ENCODE measurements at regions not wholly inside any gene's neighbourhood (a gene's known extent, or its start where the extent isn't known, plus 50 kb on each side); places are given as distances from the start of the nearest gene placed in this dataset.

DNA sequence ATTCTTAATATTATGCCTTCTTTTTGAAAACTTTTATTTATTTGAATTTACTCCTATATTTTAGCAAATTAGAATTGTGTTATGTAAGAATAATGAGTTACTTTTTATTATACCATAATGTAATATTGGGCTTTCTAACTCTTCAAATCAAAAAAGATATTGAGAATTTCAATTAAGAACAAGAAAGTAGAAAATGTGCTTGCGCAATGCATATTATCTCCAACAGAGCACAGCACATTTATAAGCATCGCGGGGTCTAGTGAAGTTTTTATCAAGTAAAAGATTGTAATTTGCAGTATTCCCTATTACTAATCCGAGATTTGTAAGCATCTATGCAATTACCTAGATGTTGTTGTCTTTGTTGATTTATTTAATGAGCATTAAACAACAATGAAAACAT is 829.1 kb upstream of the CNTNAP5 start:
- TF ChIP-seq, protein P1, sequence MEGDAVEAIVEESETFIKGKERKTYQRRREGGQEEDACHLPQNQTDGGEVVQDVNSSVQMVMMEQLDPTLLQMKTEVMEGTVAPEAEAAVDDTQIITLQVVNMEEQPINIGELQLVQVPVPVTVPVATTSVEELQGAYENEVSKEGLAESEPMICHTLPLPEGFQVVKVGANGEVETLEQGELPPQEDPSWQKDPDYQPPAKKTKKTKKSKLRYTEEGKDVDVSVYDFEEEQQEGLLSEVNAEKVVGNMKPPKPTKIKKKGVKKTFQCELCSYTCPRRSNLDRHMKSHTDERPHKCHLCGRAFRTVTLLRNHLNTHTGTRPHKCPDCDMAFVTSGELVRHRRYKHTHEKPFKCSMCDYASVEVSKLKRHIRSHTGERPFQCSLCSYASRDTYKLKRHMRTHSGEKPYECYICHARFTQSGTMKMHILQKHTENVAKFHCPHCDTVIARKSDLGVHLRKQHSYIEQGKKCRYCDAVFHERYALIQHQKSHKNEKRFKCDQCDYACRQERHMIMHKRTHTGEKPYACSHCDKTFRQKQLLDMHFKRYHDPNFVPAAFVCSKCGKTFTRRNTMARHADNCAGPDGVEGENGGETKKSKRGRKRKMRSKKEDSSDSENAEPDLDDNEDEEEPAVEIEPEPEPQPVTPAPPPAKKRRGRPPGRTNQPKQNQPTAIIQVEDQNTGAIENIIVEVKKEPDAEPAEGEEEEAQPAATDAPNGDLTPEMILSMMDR (IDR thresholded peaks at IDR 0.05; ENCODE audit: insufficient read depth, low read depth, low read length) = no peak
- no peak for TF ChIP-seq EZH2 (IDR thresholded peaks at IDR 0.05; ENCODE audit: insufficient read depth, low read length)
